ENCODE measurements at regions not wholly inside any gene's neighbourhood (a gene's known extent, or its start where the extent isn't known, plus 50 kb on each side); places are given as distances from the start of the nearest gene placed in this dataset.

- Histone ChIP-seq H3K4me3 (no peak overlapping the region), H3K27ac (no peak overlapping the region)
- TF ChIP-seq CTCF (IDR thresholded peaks at IDR 0.05), result no peak
- no peak for DNase-seq (ENCODE audit: low spot score)
Observed at GRCh38 chr5:99004960-99005359, 76.2 kb upstream of the CHD1 start.

- no peak overlapping the region for H3K4me3 ChIP-seq
- DNase-seq (ENCODE audit: low spot score), result no peak
- TF ChIP-seq CTCF (IDR thresholded peaks at IDR 0.05), result no peak
- no peak overlapping the region for H3K27ac ChIP-seq
Observed at GRCh38 chr5:99000876-99001275, 72.1 kb upstream of the CHD1 start.

DNA sequence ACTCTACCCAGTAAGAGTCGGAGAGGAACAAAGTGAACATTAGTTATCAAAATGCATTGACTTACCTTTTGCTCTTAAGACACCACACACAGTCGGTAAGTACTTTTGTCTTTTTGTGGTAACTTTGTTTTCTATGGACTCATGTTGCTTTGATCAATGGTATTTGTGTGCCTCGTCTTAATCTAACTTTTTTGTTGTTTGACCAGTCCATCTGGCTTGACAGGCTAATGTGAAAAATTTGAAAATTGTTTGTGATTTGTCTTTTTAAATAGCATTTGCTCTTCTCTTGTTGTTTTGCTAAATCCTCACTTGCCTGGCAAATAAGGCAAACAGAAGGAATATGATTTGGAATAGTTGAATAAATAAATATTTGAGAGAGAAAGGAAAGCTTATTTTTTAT, 71.4 kb upstream of the CHD1 start:
- Histone ChIP-seq H3K27ac (no peak overlapping the region), H3K4me3 (no peak overlapping the region)
- TF ChIP-seq CTCF (IDR thresholded peaks at IDR 0.05), result no peak
- DNase-seq (ENCODE audit: low spot score), result no peak

DNA sequence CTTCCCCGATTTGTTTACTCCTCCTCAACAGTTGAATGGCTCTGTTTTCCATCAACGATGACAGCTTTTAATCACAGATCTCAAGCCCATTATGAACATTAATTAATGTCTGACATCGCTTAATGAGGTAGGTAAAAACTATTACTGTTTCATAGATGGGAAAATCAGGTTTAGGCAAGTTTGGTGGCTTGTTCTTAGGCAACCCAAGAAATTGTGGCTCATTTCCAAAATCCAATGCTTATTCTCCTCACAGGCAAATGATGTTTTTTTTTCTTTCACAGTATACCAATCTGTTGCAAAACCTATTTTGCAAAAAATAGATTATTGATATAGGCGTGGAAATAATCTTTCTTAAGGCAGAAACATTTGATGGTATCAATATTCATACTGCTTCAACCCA, 70.8 kb upstream of the CHD1 start:
- no peak for DNase-seq (ENCODE audit: low spot score)
- Histone ChIP-seq H3K27ac (no peak overlapping the region), H3K4me3 (no peak overlapping the region)
- TF ChIP-seq CTCF (IDR thresholded peaks at IDR 0.05), result no peak

GRCh38 chr5:98997000-98997399, 68.2 kb upstream of the CHD1 start:
- no peak for TF ChIP-seq CTCF (IDR thresholded peaks at IDR 0.05)
- DNase-seq (ENCODE audit: low spot score), result no peak
- Histone ChIP-seq H3K27ac (no peak overlapping the region), H3K4me3 (no peak overlapping the region)

DNA sequence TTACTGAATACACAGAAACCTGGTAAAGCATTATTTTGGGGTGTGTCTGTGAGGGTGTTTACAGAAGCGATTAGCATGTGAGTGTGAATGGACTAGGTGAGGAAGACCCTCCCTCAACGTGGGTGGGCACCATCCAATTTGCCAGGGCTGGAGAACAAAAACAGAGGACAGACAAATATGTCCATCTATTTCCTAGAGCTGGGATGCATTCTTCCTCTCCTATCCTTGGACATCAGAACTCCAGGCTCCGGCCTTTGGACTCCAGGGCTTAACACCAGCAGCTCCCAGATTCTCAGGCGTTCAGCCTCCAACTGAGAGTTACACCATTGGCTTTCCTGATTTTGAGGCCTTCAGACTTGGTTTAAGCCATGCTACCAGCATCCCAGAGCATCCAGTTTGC, 65.8 kb upstream of the CHD1 start:
- TF ChIP-seq CTCF (IDR thresholded peaks at IDR 0.05), result no peak
- DNase-seq (ENCODE audit: low spot score), result no peak
- Histone ChIP-seq H3K4me3 (no peak overlapping the region), H3K27ac (no peak overlapping the region)

DNA sequence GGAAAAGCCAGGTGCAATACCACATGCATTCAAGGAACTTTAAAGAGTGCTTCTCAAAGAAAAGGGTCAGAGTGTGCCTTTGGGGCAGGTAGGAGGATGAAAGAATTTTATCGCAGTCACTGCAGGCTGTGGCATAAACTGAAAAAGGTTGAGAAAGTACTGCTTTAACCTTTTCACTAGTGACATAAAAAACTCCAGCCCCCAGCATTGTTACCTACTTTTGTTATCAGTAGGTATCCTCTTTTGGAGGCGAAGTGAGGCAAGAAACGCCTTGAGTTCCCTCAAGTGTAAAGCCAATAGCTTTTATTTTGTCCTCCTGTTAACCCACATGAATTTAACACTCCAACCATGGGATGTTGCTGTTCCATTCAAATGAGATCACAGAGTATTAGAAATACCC, 64.7 kb upstream of the CHD1 start:
- H3K27ac ChIP-seq, result no peak overlapping the region
- DNase-seq (ENCODE audit: low spot score), result no peak
- H3K4me3 ChIP-seq, result no peak overlapping the region
- TF ChIP-seq CTCF (IDR thresholded peaks at IDR 0.05), result no peak
